ENCODE measurements at regions not wholly inside any gene's neighbourhood (a gene's known extent, or its start where the extent isn't known, plus 50 kb on each side); places are given as distances from the start of the nearest gene placed in this dataset.

DNA sequence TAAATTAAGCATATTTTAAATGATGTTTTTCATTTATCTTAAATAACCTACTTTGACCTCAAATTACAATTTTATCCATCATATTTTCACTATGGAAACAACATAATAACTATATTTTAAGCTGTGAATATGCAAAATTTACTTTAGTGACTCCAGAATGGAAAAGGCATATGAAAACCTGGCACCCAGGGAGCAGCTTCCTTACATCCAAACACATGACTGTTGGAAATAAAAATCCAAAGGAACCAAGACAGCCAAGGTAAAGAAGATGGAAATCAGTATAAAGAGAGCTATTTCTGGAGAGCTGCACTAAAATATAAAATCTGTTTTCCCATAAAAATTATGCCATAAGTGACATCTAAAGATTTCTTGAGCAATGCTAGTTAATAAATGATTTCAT, 140.3 kb upstream of the FTMT start:
- TF ChIP-seq, protein P1, sequence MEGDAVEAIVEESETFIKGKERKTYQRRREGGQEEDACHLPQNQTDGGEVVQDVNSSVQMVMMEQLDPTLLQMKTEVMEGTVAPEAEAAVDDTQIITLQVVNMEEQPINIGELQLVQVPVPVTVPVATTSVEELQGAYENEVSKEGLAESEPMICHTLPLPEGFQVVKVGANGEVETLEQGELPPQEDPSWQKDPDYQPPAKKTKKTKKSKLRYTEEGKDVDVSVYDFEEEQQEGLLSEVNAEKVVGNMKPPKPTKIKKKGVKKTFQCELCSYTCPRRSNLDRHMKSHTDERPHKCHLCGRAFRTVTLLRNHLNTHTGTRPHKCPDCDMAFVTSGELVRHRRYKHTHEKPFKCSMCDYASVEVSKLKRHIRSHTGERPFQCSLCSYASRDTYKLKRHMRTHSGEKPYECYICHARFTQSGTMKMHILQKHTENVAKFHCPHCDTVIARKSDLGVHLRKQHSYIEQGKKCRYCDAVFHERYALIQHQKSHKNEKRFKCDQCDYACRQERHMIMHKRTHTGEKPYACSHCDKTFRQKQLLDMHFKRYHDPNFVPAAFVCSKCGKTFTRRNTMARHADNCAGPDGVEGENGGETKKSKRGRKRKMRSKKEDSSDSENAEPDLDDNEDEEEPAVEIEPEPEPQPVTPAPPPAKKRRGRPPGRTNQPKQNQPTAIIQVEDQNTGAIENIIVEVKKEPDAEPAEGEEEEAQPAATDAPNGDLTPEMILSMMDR (IDR thresholded peaks at IDR 0.05; ENCODE audit: low read depth, low read length, poor library complexity, severe bottlenecking): no peak
- no peak for TF ChIP-seq EZH2phosphoT487 (IDR thresholded peaks at IDR 0.05; ENCODE audit: borderline replicate concordance, low read length)
